ENCODE measurements at regions not wholly inside any gene's neighbourhood (a gene's known extent, or its start where the extent isn't known, plus 50 kb on each side); places are given as distances from the start of the nearest gene placed in this dataset.

- TF ChIP-seq POLR2AphosphoS5 (IDR thresholded peaks at IDR 0.05) (no peak), CTCF (IDR thresholded peaks at IDR 0.05) (no peak)
Measured at GRCh38 chr21:15526798-15527197, 203.0 kb upstream of the USP25 start.
